ENCODE measurements at regions not wholly inside any gene's neighbourhood (a gene's known extent, or its start where the extent isn't known, plus 50 kb on each side); places are given as distances from the start of the nearest gene placed in this dataset.

GRCh38 chr2:40028792-40029488 is 249.9 kb upstream of the THUMPD2 start:
- H3K36me3 ChIP-seq (ENCODE audit: control insufficient read depth in 2 of 2, insufficient read depth in 1 of 2, low read length in 2 of 2), result no peaks in the 10 kb centered on the region
- POLR2A ChIA-PET, result no interaction called here

GRCh38 chr2:40027968-40028367 is 248.9 kb upstream of the THUMPD2 start:
- CTCF ChIA-PET, result no interaction called here
- H3K9me3 ChIP-seq (ENCODE audit: control insufficient read depth, insufficient read depth, low read depth, low read length), result no peaks in the 10 kb centered on the region
- no peak overlapping the region for H3K27ac ChIP-seq (ENCODE audit: extremely low read depth, low read depth, low read length)
- H3K4me1 ChIP-seq (ENCODE audit: control insufficient read depth, insufficient read depth, low read length), result no peaks in the 10 kb centered on the region
- H3K36me3 ChIP-seq (ENCODE audit: control insufficient read depth in 2 of 2, insufficient read depth in 1 of 2, low read length in 2 of 2), result no peaks in the 10 kb centered on the region
- POLR2A ChIA-PET, result no interaction called here
- no peak overlapping the region for H3K4me3 ChIP-seq (ENCODE audit: low read depth, low read length)
- no peak for TF ChIP-seq PRDM4 (tag by site-specific recombination; IDR thresholded peaks at IDR 0.05)
- TF ChIP-seq ZNF621 (tag by site-specific recombination; IDR thresholded peaks at IDR 0.05), result no peak
- no peak for TF ChIP-seq ZBTB48 (tag by site-specific recombination; IDR thresholded peaks at IDR 0.05)
- TF ChIP-seq ZBTB10 (tag by site-specific recombination; IDR thresholded peaks at IDR 0.05), result no peak
- TF ChIP-seq ZNF580 (tag by site-specific recombination; IDR thresholded peaks at IDR 0.05), result no peak
- TF ChIP-seq ZNF701 (tag by site-specific recombination; IDR thresholded peaks at IDR 0.05), result no peak
- no peak for TF ChIP-seq BCL6B (tag by site-specific recombination; IDR thresholded peaks at IDR 0.05)
- no peak for TF ChIP-seq ZBTB26 (tag by site-specific recombination; optimal IDR thresholded peaks at IDR 0.05)
- no peak for TF ChIP-seq ZNF37A (tag by site-specific recombination; IDR thresholded peaks at IDR 0.05)

More at GRCh38 chr2:40028792-40029488, 249.9 kb upstream of the THUMPD2 start:
- H3K4me3 ChIP-seq (ENCODE audit: low read depth, low read length), result no peak overlapping the region
- TF ChIP-seq ZNF248 (tag by site-specific recombination; IDR thresholded peaks at IDR 0.05) (no peak), ZBTB7A (tag by site-specific recombination; IDR thresholded peaks at IDR 0.05; ENCODE audit: low read depth) (no peak), ZNF664 (tag by site-specific recombination; IDR thresholded peaks at IDR 0.05) (no peak), ZNF561 (tag by site-specific recombination; IDR thresholded peaks at IDR 0.05; ENCODE audit: borderline replicate concordance) (no peak), BCL6B (tag by site-specific recombination; IDR thresholded peaks at IDR 0.05) (no peak), ZSCAN16 (tag by site-specific recombination; IDR thresholded peaks at IDR 0.05) (no peak), ZNF324 (tag by site-specific recombination; IDR thresholded peaks at IDR 0.05) (no peak), ZNF548 (tag by site-specific recombination; IDR thresholded peaks at IDR 0.05) (no peak), ZNF391 (tag by site-specific recombination; IDR thresholded peaks at IDR 0.05; ENCODE audit: borderline replicate concordance, low read depth) (no peak), TSHZ1 (tag by site-specific recombination; IDR thresholded peaks at IDR 0.05; ENCODE audit: borderline replicate concordance) (no peak)
- H3K9me3 ChIP-seq (ENCODE audit: control insufficient read depth, insufficient read depth, low read depth, low read length), result no peaks in the 10 kb centered on the region
- H3K4me1 ChIP-seq (ENCODE audit: control insufficient read depth, insufficient read depth, low read length), result no peaks in the 10 kb centered on the region
- H3K27ac ChIP-seq (ENCODE audit: extremely low read depth, low read depth, low read length), result no peak overlapping the region
- CTCF ChIA-PET, result no interaction called here
